ENCODE measurements at regions not wholly inside any gene's neighbourhood (a gene's known extent, or its start where the extent isn't known, plus 50 kb on each side); places are given as distances from the start of the nearest gene placed in this dataset.

- TF ChIP-seq CTCF (conservative IDR thresholded peaks at IDR 0.05; ENCODE audit: low read length) (no peak), EZH2phosphoT487 (IDR thresholded peaks at IDR 0.05; ENCODE audit: borderline replicate concordance, low read depth, low read length) (no peak)
Observed at GRCh38 chr4:52512291-52512690, 146.8 kb downstream of the USP46 start.
